G401 (cell line): ENCODE measurements at regions not wholly inside any gene's neighbourhood (a gene's known extent, or its start where the extent isn't known, plus 50 kb on each side); places are given as distances from the start of the nearest gene placed in this dataset.

Source experiments
- DNase-seq: peaks from one replicate; pipeline ENCODE4 v3.0.0-alpha.2; 2015; ENCODE audit warnings: low spot score
- in situ Hi-C: cut with HindIII; loops from 2 replicates; pipeline ENCODE4 v1.10.0; 2016; ENCODE audit warnings: low sequenced_read_pairs, mixed read lengths

DNA sequence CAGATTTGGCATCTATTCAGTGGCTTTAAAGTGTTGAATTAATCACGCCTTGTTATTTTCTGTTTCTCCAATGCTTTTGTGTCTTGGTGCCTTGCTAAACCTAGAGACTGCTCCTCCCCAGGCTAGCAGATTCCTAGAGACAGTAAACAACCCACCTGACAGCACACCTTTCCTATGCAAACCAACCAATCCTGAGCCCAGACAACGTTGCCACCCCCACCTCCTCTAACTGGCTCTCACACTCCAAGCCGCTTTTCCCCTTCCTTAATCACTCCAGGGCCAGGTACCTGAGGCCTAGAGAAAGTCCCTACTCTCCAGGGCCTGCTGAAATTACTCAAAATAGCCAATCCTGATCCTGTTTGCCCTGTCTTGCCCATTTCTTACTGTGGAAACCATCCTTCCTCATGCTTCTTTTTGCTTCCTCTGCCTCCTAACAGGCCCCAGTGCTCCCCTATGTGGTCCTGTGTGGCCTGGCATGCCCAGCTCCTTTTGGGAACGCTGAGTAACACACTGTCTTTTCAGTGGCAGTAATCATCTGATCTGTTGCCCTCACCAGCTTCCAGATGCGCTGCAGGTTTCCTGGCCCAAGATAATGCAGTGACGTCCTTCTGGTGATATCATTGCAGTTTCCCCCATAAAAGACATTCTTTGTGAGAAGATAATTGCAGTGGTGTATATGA is 53.4 kb downstream of the GAS1 start:
- no peak for DNase-seq
- in situ Hi-C loops = no loop called here

GRCh38 chr9:86892576-86892975 is 54.7 kb downstream of the GAS1 start:
- in situ Hi-C loops = no loop called here
- no peak for DNase-seq

DNA sequence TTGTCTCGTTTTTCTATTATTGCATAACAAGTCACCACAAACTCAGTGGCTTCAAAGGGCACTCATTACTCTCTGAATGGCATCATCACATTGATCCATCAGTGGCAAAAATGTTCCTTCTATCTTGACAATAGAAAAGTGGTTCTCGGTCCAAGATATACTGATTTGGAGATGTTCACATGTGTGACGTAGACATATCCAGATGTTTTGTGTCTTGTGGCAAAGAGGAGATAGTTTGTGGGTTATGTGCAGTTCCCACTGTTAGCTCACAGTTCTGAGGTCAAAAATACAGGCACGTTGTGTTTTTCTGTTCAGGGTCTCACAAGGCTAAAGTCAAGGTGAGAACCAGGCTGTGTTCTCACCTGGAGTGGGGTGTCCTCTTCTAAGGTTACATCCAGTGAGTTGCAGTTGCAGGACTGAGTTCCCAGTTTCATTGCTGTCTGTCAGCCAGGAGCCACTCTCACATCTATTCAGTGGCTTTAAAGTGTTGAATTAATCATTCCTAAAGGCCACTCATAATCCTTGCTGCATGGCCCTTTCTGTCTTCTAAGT is 55.3 kb downstream of the GAS1 start:
- in situ Hi-C loops = no loop called here

GRCh38 chr9:86891091-86891490 is 56.2 kb downstream of the GAS1 start:
- in situ Hi-C loops = no loop called here
- DNase-seq = no peak

More for the DNA sequence above, 55.3 kb downstream of the GAS1 start:
- DNase-seq = no peak

- DNase-seq = no peak
- in situ Hi-C loops = no loop called here
Observed at GRCh38 chr9:86885232-86885631, 62.1 kb downstream of the GAS1 start.

DNA sequence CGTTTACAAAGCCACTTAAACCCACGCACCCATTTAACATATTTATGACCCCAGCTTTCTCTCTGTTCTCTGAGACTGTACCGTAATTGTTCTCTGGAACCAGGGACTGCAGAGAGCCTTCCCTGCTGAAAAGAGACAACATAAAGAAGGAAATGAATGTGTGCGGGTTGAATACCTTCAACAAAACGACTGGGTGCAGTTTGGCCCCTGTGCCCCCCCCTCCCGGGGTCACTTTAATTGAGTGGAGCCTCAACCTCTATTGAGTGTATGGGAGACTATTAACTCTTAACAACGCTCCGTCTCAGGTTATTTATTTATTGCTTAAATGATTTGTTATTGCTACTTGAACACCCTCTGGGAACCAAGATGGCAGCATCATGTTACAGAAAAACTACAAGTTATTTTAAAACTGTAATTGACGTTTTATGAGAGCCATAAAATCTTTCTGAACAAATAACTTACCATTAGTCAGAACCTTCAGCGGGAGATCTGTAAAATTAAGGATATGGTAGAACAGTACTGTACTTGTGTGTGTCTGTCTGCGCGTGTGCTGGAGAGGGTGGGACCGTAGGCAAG is 70.6 kb downstream of the GAS1 start:
- in situ Hi-C loops = no loop called here
- no peak for DNase-seq

- no peak for DNase-seq
- in situ Hi-C loops = no loop called here
Observed at GRCh38 chr9:86868616-86869015, 78.7 kb downstream of the GAS1 start.

GRCh38 chr9:86867804-86868313 is 79.4 kb downstream of the GAS1 start:
- in situ Hi-C loops = no loop called here
- DNase-seq = peak; percentile 10

DNA sequence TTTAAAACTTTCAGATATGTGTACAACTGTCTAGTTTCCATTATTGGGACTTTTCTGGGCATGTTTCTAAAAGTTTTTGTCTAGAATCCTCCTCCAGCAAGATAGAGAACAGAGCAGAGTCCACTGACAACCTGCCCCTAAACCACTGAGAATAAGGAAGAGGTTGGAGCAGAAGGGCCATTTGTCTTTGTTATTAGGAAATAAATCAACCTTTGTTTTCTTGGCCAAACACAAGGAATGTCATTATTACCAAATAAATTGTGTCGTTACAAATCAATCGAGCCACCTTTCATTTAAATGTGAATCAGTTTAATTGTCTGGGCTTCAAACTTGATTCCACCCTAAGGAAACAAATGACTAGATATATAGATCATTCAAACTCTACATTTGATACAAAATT is 81.4 kb downstream of the GAS1 start:
- in situ Hi-C loops = no loop called here
- DNase-seq = no peak

- DNase-seq = no peak
- in situ Hi-C loops = no loop called here
Observed at GRCh38 chr9:86860006-86860405, 87.3 kb downstream of the GAS1 start.

DNA sequence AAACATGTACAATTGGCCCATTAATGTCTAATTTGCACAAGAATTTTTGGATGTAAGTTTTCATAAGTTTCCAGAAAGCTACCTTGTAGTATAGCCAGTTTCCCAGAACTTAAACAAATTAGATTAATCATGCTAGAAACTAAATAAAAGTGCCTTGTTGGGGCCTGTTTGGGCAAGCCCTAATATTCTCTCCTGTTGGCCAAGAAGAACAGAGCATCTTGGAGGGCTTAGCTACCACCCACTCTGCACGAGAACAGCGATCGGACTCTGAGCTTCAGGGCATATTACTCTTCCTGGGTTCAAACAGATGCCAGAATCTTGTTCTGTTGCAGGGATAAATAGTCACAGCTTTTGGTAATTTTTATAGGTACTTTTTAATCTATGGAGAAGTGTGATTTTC is 88.2 kb downstream of the GAS1 start:
- in situ Hi-C loops = no loop called here
- no peak for DNase-seq

DNA sequence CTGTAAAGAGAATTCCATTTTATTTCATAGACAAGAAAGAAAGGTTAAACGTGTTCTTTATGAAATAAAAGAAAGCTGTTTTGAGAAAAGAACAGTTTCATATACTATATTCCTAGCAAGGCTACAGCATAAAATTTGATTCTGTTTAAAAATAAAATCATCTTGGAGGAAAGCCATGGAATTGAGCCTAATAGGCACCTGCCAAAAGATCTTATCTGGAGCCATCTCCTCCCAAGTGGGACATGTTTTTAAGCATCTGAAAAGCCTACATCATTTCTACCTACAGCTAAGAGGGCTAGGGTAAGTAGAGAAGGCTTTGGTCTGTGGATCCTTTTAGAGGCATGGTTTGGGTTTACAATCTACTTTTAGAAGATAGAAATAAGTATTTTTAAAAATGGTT is 89.3 kb downstream of the GAS1 start:
- in situ Hi-C loops = no loop called here
- no peak for DNase-seq

DNA sequence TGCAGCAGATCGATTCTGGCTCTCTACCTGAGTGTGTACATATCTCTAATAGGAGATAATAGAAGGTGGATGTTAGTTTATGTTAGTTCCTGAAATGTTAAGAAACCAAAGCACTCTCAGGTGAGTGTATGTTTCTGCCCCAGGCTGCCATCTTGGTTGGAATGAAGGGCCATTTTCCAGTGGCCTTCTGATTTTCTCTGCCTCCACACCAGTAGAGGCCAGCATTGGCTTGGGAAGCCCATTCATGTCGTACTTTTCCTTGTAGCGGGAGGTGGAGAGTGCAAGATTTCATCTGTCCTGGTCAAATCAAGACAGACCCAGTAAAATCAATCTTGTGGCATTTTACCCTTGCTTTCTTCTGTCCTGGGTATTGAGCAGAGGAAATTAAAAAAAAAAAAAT is 91.0 kb downstream of the GAS1 start:
- in situ Hi-C loops = no loop called here
- DNase-seq = no peak

- in situ Hi-C loops = no loop called here
Observed at GRCh38 chr9:86854898-86855523, 92.3 kb downstream of the GAS1 start.

GRCh38 chr9:86846656-86847055 is 100.7 kb downstream of the GAS1 start:
- DNase-seq = no peak
- in situ Hi-C loops = no loop called here

More at GRCh38 chr9:86854898-86855523, 92.3 kb downstream of the GAS1 start:
- DNase-seq = no peak

GRCh38 chr9:86843206-86843605 is 104.1 kb downstream of the GAS1 start:
- in situ Hi-C loops = no loop called here
- no peak for DNase-seq

DNA sequence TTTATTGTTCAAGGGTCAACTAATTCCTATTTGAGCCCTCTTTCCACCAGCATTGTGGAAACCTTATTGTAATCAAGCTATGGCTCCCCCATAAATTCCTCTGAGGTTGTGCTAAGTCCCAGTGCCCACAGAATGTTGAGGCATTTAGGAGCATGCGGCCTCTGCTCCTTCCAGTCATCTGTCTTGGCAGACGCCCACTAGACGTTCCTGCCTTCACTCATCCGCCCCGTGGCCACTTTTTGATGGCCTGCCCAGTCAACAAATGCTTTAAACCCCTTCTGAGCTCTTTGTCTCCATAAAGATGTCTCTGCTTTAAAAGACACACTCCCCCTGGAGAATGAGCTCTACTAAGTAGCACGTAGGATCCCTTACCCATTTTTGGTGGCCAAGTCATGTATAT is 104.7 kb downstream of the GAS1 start:
- in situ Hi-C loops = no loop called here
- no peak for DNase-seq

- DNase-seq = no peak
- in situ Hi-C loops = no loop called here
Observed at GRCh38 chr9:86839522-86839921, 107.8 kb downstream of the GAS1 start.

GRCh38 chr9:86838519-86839497 is 108.5 kb downstream of the GAS1 start:
- DNase-seq = no peak
- in situ Hi-C loops = no loop called here
